ENCODE measurements at regions not wholly inside any gene's neighbourhood (a gene's known extent, or its start where the extent isn't known, plus 50 kb on each side); places are given as distances from the start of the nearest gene placed in this dataset.
"Not testable (repeated sequence)": the region's sequence is repeated elsewhere in the genome, so short reads cannot be mapped to it uniquely, and the experiment has no call there.

- no peak for DNase-seq
These were observed 390.8 kb downstream of the ZFHX3 start for GRCh38 chr16:72657164-72657563.

GRCh38 chr16:72654535-72654934, 393.4 kb downstream of the ZFHX3 start:
- DNase-seq: no peak

- DNase-seq: no peak
These were observed 398.5 kb downstream of the ZFHX3 start for GRCh38 chr16:72649254-72649944.

- no peak for DNase-seq
These were observed 401.3 kb downstream of the ZFHX3 start for GRCh38 chr16:72646615-72647014.

GRCh38 chr16:72645538-72645937, 402.4 kb downstream of the ZFHX3 start:
- no peak for DNase-seq

- DNase-seq: no peak
These were observed 403.0 kb downstream of the ZFHX3 start for GRCh38 chr16:72644911-72645310.

- DNase-seq: no peak
These were observed 408.4 kb downstream of the ZFHX3 start for GRCh38 chr16:72639494-72639893.

- DNase-seq: no peak
These were observed 410.6 kb downstream of the ZFHX3 start for GRCh38 chr16:72637306-72637705.

GRCh38 chr16:72635694-72636093, 412.2 kb downstream of the ZFHX3 start:
- DNase-seq: no peak

- DNase-seq: no peak
These were observed 412.8 kb downstream of the ZFHX3 start for GRCh38 chr16:72635104-72635503.

GRCh38 chr16:72627182-72627896, 420.6 kb downstream of the ZFHX3 start:
- DNase-seq: not testable (repeated sequence)

- DNase-seq: no peak
These were observed 421.3 kb downstream of the ZFHX3 start for GRCh38 chr16:72626623-72627022.

- no peak for DNase-seq
These were observed 426.3 kb downstream of the ZFHX3 start for GRCh38 chr16:72621651-72622050.

GRCh38 chr16:72620853-72621252, 427.1 kb downstream of the ZFHX3 start:
- no peak for DNase-seq

GRCh38 chr16:72620348-72620747, 427.6 kb downstream of the ZFHX3 start:
- DNase-seq: no peak

GRCh38 chr16:72615856-72616255, 432.1 kb downstream of the ZFHX3 start:
- no peak for DNase-seq

GRCh38 chr16:72612718-72613117, 435.2 kb downstream of the ZFHX3 start:
- DNase-seq: no peak

- no peak for DNase-seq
These were observed 435.7 kb downstream of the ZFHX3 start for GRCh38 chr16:72612256-72612655.

GRCh38 chr16:72609933-72610332, 438.0 kb upstream of the PMFBP1 start:
- no peak for DNase-seq

GRCh38 chr16:72609066-72609465, 437.1 kb upstream of the PMFBP1 start:
- no peak for DNase-seq

GRCh38 chr16:72604375-72604774, 432.4 kb upstream of the PMFBP1 start:
- DNase-seq: no peak

GRCh38 chr16:72602499-72602898, 430.5 kb upstream of the PMFBP1 start:
- no peak for DNase-seq

GRCh38 chr16:72598696-72599095, 426.7 kb upstream of the PMFBP1 start:
- DNase-seq: no peak

GRCh38 chr16:72597938-72598337, 426.0 kb upstream of the PMFBP1 start:
- DNase-seq: no peak

GRCh38 chr16:72596373-72596772, 424.4 kb upstream of the PMFBP1 start:
- DNase-seq: no peak

All from activated effector memory CD4-positive, alpha-beta T cell treated with Interleukin-2 at 50 U/mL for 16 hours (primary cell).